Spleen (tissue), 7 donors: ENCODE measurements at regions not wholly inside any gene's neighbourhood (a gene's known extent, or its start where the extent isn't known, plus 50 kb on each side); places are given as distances from the start of the nearest gene placed in this dataset.

ENCODE experiments used
- CTCF ChIP-seq, 11 experiments: fragments of 200-600 bp in 7 of 11; fragments of 450-650 bp in 4 of 11; sonication (generic) in 4 of 11; IDR thresholded peaks in 8 of 11; conservative IDR thresholded peaks in 3 of 11; 1 replicate in 7 of 11; 2 replicates in 4 of 11; pipeline versions ENCODE4 v1.4.0 to v1.8.0; 2016 to 2021; ENCODE audit warnings: antibody characterized with exemption in 11 of 11, inconsistent platforms in 4 of 11, mild to moderate bottlenecking in 1 of 11
- POLR2A ChIP-seq, 3 donors: fragments of 450-650 bp; IDR thresholded peaks; one replicate each; pipeline ENCODE4 v1.5.1; 2017; ENCODE audit warnings: antibody characterized with exemption in 3 of 3, mild to moderate bottlenecking in 1 of 3
- POLR2AphosphoS5 ChIP-seq, 3 donors: sonication (generic); formaldehyde crosslinking; IDR thresholded peaks; one replicate each; pipeline ENCODE4 v1.5.1; 2017; ENCODE audit warnings: antibody characterized with exemption in 3 of 3
- donor health status: DM: no; HTN: no; CAD: no; lungs with moderate emphysema.
- donor health status: DM: no; HTN: no; CAD: no.
- donor health status: DM: no; HTN: no; CAD: no.

- TF ChIP-seq CTCF (IDR thresholded peaks at IDR 0.05 in 8 of 11, conservative IDR thresholded peaks at IDR 0.05 in 3 of 11) (peak in 4 of 11 experiments; percentile 23 to 32 (median 30)), POLR2A (IDR thresholded peaks at IDR 0.05) (no peak), POLR2AphosphoS5 (IDR thresholded peaks at IDR 0.05) (no peak)
These were observed 1671.1 kb downstream of the MRPL39 start for GRCh38 chr21:23936224-23936623.
